ENCODE measurements at regions not wholly inside any gene's neighbourhood (a gene's known extent, or its start where the extent isn't known, plus 50 kb on each side); places are given as distances from the start of the nearest gene placed in this dataset.

- no peak for TF ChIP-seq CTCF (IDR thresholded peaks at IDR 0.05)
- no peak for TF ChIP-seq POLR2A (IDR thresholded peaks at IDR 0.05)
Measured at GRCh38 chr11:25939691-25940090, 392.2 kb upstream of the ANO3 start.
